BE2C (cell line): ENCODE measurements at regions not wholly inside any gene's neighbourhood (a gene's known extent, or its start where the extent isn't known, plus 50 kb on each side); places are given as distances from the start of the nearest gene placed in this dataset.

ENCODE experiments used
- DNase-seq: peaks from one replicate; pipeline ENCODE4 v3.0.0-alpha.2; 2020
- H3K27me3 ChIP-seq: fragments of 250-450 bp; sonication (Bioruptor Pico); 2 replicates; pipeline ENCODE4 v1.5.1; 2020; ENCODE audit warnings: mild to moderate bottlenecking
- H3K36me3 ChIP-seq: fragments of 250-450 bp; sonication (Bioruptor Pico); 2 replicates; pipeline ENCODE4 v1.5.1; 2020; ENCODE audit warnings: mild to moderate bottlenecking
- H3K4me1 ChIP-seq: fragments of 250-450 bp; sonication (Bioruptor Pico); 2 replicates; pipeline ENCODE4 v1.5.1; 2020
- H3K4me3 ChIP-seq: 2 replicates; pipeline ENCODE4 v1.5.1; 2011; ENCODE audit warnings: low read depth, low read length
- H3K9me3 ChIP-seq: fragments of 250-450 bp; sonication (Bioruptor Pico); 2 replicates; pipeline ENCODE4 v1.5.1; 2020
- TF ChIP-seq, protein P1 (sequence below): IDR thresholded peaks from 2 replicates; pipeline ENCODE4 v1.5.1; 2012; ENCODE audit warnings: mild to moderate bottlenecking, low read depth, low read length

DNA sequence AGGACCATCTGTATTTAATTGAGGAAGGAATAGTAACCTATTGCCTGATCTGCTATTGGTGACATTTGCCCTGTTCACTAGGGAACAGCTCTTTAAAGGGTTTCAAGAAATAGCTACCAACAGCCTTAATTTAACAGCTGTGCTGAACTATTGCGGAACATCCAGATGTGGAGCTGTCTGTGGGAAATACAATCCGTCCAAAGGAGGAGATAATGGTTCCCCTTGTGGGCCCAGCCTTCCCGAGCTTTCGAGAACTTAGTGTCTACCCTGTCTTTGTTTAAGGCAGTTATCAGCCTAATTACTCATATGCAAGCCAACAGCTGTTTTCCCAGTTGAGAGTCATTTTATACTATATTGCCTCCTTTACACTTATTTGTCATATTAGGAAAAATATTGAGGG is 398.6 kb downstream of the WDR72 start:
- Histone ChIP-seq H3K4me3 (no peak overlapping the region), H3K4me1 (no peaks in the 10 kb centered on the region), H3K27me3 (no peaks in the 10 kb centered on the region)

DNA sequence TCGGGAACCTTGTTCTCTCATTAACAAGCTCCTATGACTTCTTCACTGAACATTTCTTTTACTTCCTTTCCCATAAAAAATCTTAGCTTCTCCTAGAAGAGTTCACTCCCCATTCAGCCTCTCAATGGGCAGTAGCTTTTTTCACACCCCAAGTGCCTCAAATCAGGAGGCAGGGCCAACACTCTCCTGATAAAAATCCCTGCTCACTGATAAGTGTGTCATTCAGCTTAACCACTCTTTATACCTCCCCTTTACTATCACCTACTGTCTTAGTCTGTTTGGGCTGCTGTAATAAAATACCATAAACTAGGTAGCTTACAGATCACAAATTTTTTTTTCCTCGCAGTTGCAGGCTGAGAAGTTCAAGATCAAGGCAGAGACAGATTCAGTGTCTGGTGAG is 400.4 kb downstream of the WDR72 start:
- H3K36me3 ChIP-seq, result no peaks in the 10 kb centered on the region
- TF ChIP-seq, protein P1, sequence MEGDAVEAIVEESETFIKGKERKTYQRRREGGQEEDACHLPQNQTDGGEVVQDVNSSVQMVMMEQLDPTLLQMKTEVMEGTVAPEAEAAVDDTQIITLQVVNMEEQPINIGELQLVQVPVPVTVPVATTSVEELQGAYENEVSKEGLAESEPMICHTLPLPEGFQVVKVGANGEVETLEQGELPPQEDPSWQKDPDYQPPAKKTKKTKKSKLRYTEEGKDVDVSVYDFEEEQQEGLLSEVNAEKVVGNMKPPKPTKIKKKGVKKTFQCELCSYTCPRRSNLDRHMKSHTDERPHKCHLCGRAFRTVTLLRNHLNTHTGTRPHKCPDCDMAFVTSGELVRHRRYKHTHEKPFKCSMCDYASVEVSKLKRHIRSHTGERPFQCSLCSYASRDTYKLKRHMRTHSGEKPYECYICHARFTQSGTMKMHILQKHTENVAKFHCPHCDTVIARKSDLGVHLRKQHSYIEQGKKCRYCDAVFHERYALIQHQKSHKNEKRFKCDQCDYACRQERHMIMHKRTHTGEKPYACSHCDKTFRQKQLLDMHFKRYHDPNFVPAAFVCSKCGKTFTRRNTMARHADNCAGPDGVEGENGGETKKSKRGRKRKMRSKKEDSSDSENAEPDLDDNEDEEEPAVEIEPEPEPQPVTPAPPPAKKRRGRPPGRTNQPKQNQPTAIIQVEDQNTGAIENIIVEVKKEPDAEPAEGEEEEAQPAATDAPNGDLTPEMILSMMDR, result no peak
- no peak overlapping the region for H3K4me3 ChIP-seq
- no peaks in the 10 kb centered on the region for H3K9me3 ChIP-seq
- H3K27me3 ChIP-seq, result no peaks in the 10 kb centered on the region
- DNase-seq, result no peak
- no peaks in the 10 kb centered on the region for H3K4me1 ChIP-seq

More for the DNA sequence above, 398.6 kb downstream of the WDR72 start:
- DNase-seq, result no peak
- H3K36me3 ChIP-seq, result no peaks in the 10 kb centered on the region
- TF ChIP-seq, protein P1, result no peak
- H3K9me3 ChIP-seq, result no peaks in the 10 kb centered on the region

GRCh38 chr15:53354874-53355273 is 404.6 kb downstream of the WDR72 start:
- Histone ChIP-seq H3K27me3 (no peaks in the 10 kb centered on the region), H3K36me3 (no peaks in the 10 kb centered on the region), H3K9me3 (no peaks in the 10 kb centered on the region), H3K4me1 (no peaks in the 10 kb centered on the region), H3K4me3 (no peak overlapping the region)
- no peak for DNase-seq
- TF ChIP-seq, protein P1, result no peak

DNA sequence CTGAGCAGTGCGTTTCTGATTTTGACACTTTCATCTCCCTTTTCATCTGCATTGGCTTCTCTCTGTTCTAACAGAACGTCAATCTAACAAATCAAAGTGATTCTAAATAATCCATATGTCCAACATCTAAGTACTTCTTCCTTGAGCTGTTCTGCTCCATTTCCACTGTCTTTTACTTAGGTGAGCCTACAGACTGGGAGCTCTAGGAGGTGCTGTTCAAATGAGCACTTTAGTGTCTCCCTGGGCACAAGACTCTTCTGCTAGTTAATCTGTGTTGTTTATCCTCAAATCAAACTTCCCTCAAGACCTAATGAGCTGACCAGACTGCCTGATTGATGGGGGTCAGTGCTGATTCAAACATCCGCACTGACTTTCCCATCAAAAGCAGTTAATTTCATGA is 408.1 kb downstream of the WDR72 start:
- H3K4me1 ChIP-seq, result no peaks in the 10 kb centered on the region
- no peak overlapping the region for H3K4me3 ChIP-seq
- TF ChIP-seq, protein P1, result no peak
- no peaks in the 10 kb centered on the region for H3K36me3 ChIP-seq
- no peaks in the 10 kb centered on the region for H3K9me3 ChIP-seq
- no peak for DNase-seq
- H3K27me3 ChIP-seq, result no peaks in the 10 kb centered on the region

DNA sequence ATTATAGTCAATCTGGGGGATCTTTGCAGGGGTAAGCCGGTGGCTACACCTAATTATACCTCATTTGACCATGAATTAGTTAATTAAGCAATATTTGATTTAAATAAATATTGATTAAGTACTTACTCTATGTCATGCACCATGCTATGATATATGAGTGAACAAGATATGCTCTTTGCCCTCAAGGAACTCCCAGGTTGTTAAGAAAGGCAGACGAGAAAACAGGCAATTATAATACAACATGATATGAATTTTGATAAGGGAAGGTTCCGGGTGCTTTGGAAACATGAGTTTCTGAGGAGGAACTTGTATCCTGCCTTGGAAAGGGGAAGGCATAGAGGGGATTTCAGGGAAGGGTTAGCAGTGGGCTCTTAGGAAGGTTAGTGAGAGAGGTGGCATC is 412.9 kb downstream of the WDR72 start:
- Histone ChIP-seq H3K27me3 (no peaks in the 10 kb centered on the region), H3K9me3 (no peaks in the 10 kb centered on the region), H3K4me3 (no peak overlapping the region), H3K4me1 (no peaks in the 10 kb centered on the region), H3K36me3 (no peaks in the 10 kb centered on the region)
- TF ChIP-seq, protein P1, result no peak
- no peak for DNase-seq

GRCh38 chr15:53331328-53332190 is 427.9 kb downstream of the WDR72 start:
- H3K9me3 ChIP-seq, result no peaks in the 10 kb centered on the region
- no peak for DNase-seq
- H3K36me3 ChIP-seq, result no peaks in the 10 kb centered on the region
- H3K4me1 ChIP-seq, result no peaks in the 10 kb centered on the region
- TF ChIP-seq, protein P1, result no peak
- no peaks in the 10 kb centered on the region for H3K27me3 ChIP-seq
- no peak overlapping the region for H3K4me3 ChIP-seq
